Osteoblast (primary cell): ENCODE measurements at regions not wholly inside any gene's neighbourhood (a gene's known extent, or its start where the extent isn't known, plus 50 kb on each side); places are given as distances from the start of the nearest gene placed in this dataset.

Source experiments
- DNase-seq: peaks from one replicate; pipeline ENCODE4 v3.0.0; 2011; ENCODE audit warnings: low spot score, mixed read lengths; ENCODE audit not compliant: insufficient read length; ENCODE audit errors: missing footprints
- H2AFZ ChIP-seq: 2 replicates; pipeline ENCODE4 v1.6.0; 2011; ENCODE audit warnings: mild to moderate bottlenecking, low read length
- H3K27ac ChIP-seq: 2 replicates; pipeline ENCODE4 v1.5.1; 2011; ENCODE audit warnings: mild to moderate bottlenecking, low read depth, low read length, moderate library complexity
- H3K27me3 ChIP-seq: 2 replicates; pipeline ENCODE4 v1.6.0; 2012; ENCODE audit warnings: mild to moderate bottlenecking, control low read depth, inconsistent platforms, low read length, moderate library complexity; ENCODE audit not compliant: insufficient read depth
- H3K36me3 ChIP-seq: 2 replicates; pipeline ENCODE4 v1.5.1; 2011; ENCODE audit warnings: mild to moderate bottlenecking, low read length, control low read depth, moderate library complexity; ENCODE audit not compliant: insufficient read depth
- H3K4me1 ChIP-seq: 2 replicates; pipeline ENCODE4 v1.5.1; 2011; ENCODE audit warnings: mild to moderate bottlenecking, low read length, control low read depth, moderate library complexity; ENCODE audit not compliant: insufficient read depth
- H3K4me2 ChIP-seq: 2 replicates; pipeline ENCODE4 v1.6.0; 2011; ENCODE audit warnings: mild to moderate bottlenecking, low read length; ENCODE audit not compliant: insufficient read depth
- H3K4me3 ChIP-seq: fragments of 200-600 bp; sonication (generic); 3 replicates; pipeline ENCODE4 v1.5.1; 2012; ENCODE audit warnings: mild to moderate bottlenecking, low read length, inconsistent platforms; ENCODE audit not compliant: insufficient read depth
- H3K79me2 ChIP-seq: 2 replicates; pipeline ENCODE4 v1.6.0; 2012; ENCODE audit warnings: mild to moderate bottlenecking, low read length, control low read depth, inconsistent platforms; ENCODE audit not compliant: insufficient read depth
- H3K9me3 ChIP-seq: 2 replicates; pipeline ENCODE4 v1.5.1; 2011; ENCODE audit warnings: low read depth, low read length, control low read depth
- H4K20me1 ChIP-seq: 2 replicates; pipeline ENCODE4 v1.6.0; 2012; ENCODE audit warnings: mild to moderate bottlenecking, low read length, control low read depth; ENCODE audit not compliant: insufficient read depth
- TF ChIP-seq, protein P1 (sequence below): IDR thresholded peaks from 2 replicates; pipeline ENCODE4 v1.5.1; 2011; ENCODE audit warnings: mild to moderate bottlenecking, low read depth, low read length, moderate library complexity; ENCODE audit errors: extremely low read depth

DNA sequence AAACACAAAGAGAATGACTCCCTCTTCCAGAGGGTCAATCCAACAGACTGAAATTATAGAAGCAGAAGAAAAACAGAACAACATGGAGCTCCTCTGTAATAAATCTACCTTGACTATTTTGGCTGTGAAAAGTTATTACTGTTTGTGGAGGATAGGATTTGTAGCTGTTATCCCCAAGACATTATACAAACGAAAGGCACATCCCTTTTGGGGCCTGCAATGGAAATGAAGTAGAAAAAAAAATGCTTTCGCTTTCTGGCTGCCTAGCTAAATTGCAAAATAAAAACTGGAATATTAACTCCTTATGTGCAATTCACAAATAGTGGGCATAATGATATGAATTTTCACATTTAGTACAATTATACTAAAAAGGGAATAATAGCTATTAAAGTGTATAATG, 123.8 kb upstream of the CCDC179 start:
- H3K27ac ChIP-seq = no peak overlapping the region
- no peak overlapping the region for H2AFZ ChIP-seq
- H3K4me2 ChIP-seq = no peak overlapping the region
- no peak overlapping the region for H3K4me3 ChIP-seq
- H3K9me3 ChIP-seq = no peaks in the 10 kb centered on the region
- no peaks in the 10 kb centered on the region for H3K4me1 ChIP-seq
- no peaks in the 10 kb centered on the region for H3K36me3 ChIP-seq
- H3K27me3 ChIP-seq = no peaks in the 10 kb centered on the region
- TF ChIP-seq, protein P1, sequence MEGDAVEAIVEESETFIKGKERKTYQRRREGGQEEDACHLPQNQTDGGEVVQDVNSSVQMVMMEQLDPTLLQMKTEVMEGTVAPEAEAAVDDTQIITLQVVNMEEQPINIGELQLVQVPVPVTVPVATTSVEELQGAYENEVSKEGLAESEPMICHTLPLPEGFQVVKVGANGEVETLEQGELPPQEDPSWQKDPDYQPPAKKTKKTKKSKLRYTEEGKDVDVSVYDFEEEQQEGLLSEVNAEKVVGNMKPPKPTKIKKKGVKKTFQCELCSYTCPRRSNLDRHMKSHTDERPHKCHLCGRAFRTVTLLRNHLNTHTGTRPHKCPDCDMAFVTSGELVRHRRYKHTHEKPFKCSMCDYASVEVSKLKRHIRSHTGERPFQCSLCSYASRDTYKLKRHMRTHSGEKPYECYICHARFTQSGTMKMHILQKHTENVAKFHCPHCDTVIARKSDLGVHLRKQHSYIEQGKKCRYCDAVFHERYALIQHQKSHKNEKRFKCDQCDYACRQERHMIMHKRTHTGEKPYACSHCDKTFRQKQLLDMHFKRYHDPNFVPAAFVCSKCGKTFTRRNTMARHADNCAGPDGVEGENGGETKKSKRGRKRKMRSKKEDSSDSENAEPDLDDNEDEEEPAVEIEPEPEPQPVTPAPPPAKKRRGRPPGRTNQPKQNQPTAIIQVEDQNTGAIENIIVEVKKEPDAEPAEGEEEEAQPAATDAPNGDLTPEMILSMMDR = no peak
- no peaks in the 10 kb centered on the region for H4K20me1 ChIP-seq
- H3K79me2 ChIP-seq = no peaks in the 10 kb centered on the region
- DNase-seq = peak; percentile 1

DNA sequence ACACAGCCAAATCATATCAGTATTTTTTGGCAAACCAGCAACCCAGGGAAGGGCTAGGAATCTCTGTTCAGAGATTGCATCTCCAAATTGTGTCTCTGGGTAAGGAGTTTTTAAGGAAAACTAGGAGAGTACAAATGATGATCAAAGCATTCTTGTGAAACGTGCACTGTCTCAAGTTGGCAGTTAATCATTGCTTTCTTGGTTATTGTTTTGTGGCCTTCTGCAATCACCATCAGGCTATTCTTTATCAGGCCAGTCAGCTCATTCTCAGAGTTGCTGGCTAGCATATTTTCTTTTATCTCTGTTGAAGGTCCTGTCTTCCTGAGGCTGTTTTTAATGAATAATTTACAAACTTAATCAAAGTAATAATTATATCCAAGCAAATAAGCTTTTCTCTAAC, 129.1 kb upstream of the CCDC179 start:
- H2AFZ ChIP-seq = no peak overlapping the region
- no peaks in the 10 kb centered on the region for H3K79me2 ChIP-seq
- TF ChIP-seq, protein P1 = no peak
- H3K9me3 ChIP-seq = no peaks in the 10 kb centered on the region
- DNase-seq = no peak
- no peaks in the 10 kb centered on the region for H4K20me1 ChIP-seq
- H3K27ac ChIP-seq = no peak overlapping the region
- H3K4me3 ChIP-seq = no peak overlapping the region
- no peak overlapping the region for H3K4me2 ChIP-seq
- no peaks in the 10 kb centered on the region for H3K4me1 ChIP-seq
- H3K36me3 ChIP-seq = no peaks in the 10 kb centered on the region
- no peaks in the 10 kb centered on the region for H3K27me3 ChIP-seq

DNA sequence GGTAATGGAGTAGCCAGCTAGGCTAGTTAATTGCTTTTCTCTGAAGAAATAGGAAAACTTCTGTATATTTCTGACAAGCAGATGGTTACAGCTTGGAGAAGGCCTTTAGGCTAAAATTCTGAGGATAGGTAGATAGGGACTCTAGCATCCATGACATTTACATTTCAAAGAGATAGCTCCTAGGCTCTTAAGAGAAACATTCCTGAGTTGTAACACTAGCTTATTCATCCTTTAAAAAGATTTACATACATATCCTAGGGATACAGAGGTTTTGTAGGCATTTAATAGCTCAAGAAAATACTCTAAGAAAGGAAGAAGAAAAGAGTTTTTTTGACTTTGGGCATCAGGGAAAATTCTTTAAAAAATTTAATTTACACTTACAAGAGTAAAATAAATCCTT, 130.9 kb upstream of the CCDC179 start:
- H3K27ac ChIP-seq = no peak overlapping the region
- H3K36me3 ChIP-seq = no peaks in the 10 kb centered on the region
- no peak overlapping the region for H2AFZ ChIP-seq
- H3K4me1 ChIP-seq = no peaks in the 10 kb centered on the region
- no peaks in the 10 kb centered on the region for H3K79me2 ChIP-seq
- H3K27me3 ChIP-seq = no peaks in the 10 kb centered on the region
- no peak overlapping the region for H3K4me3 ChIP-seq
- TF ChIP-seq, protein P1 = no peak
- H3K4me2 ChIP-seq = no peak overlapping the region
- no peaks in the 10 kb centered on the region for H4K20me1 ChIP-seq
- no peak for DNase-seq
- no peaks in the 10 kb centered on the region for H3K9me3 ChIP-seq

DNA sequence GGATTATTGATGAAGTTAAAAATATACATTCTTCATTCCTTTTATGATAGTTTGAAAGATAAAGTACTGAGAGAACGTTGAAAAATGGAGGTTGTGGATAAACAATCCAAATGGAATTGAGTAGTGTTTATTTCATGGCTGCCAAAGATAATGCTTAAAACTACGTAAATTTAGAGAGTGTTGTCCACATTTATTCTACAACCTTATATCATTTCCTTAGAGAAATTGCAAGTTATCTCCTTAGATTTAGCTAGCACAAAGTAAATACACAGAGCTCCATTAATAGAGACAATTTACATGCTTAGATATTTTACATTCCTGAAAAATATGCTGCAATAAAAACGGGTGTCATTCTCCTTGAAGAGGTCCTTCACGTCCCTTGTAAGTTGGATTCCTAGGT, 146.5 kb upstream of the CCDC179 start:
- DNase-seq = no peak
- H3K9me3 ChIP-seq = peaks cover 2% of the 10 kb centered on the region
- no peak overlapping the region for H3K27ac ChIP-seq
- TF ChIP-seq, protein P1 = no peak
- H3K79me2 ChIP-seq = no peaks in the 10 kb centered on the region
- H3K4me1 ChIP-seq = no peaks in the 10 kb centered on the region
- no peak overlapping the region for H3K4me3 ChIP-seq
- H3K27me3 ChIP-seq = no peaks in the 10 kb centered on the region
- H3K4me2 ChIP-seq = no peak overlapping the region
- H2AFZ ChIP-seq = no peak overlapping the region
- H4K20me1 ChIP-seq = no peaks in the 10 kb centered on the region
- no peaks in the 10 kb centered on the region for H3K36me3 ChIP-seq
